IMR-90 (cell line): ENCODE measurements at regions not wholly inside any gene's neighbourhood (a gene's known extent, or its start where the extent isn't known, plus 50 kb on each side); places are given as distances from the start of the nearest gene placed in this dataset.

ENCODE experiments used
- ATAC-seq: fragments of 200-7000 bp; cut with Tn5 transposase; 2 replicates; pipeline ENCODE4 v1.9.1; 2020; ENCODE audit warnings: low read depth, mild to moderate bottlenecking, moderate library complexity
- BruUV-seq: library from RNA; stranded (reverse); fragments of 400-500 nt; replicated peaks from 2 replicates; lab custom pipeline; 2021; lab: Mats Ljungman, UMichigan
- CTCF ChIA-PET: fragments of 300-600 bp; formaldehyde crosslinking; extraction: SDS; loops from one replicate; lab custom pipeline; 2021; ENCODE audit warnings: antibody characterized with exemption; lab: Yijun Ruan, JAX
- POLR2A ChIA-PET: fragments of 300-600 bp; sonication (Branson Sonifier 250); formaldehyde crosslinking; loops from one replicate; lab custom pipeline; 2022; ENCODE audit warnings: antibody characterized with exemption; ENCODE audit not compliant: unreplicated experiment; lab: Charles Lee
- DNase-seq: peaks from one replicate; pipeline ENCODE4 v3.0.0; 2013
- H2AFZ ChIP-seq: replicated peaks from 2 replicates; pipeline ENCODE3; 2013; ENCODE audit warnings: low read length, mild to moderate bottlenecking; ENCODE audit not compliant: poor library complexity
- H2AK5ac ChIP-seq: 2 replicates; pipeline ENCODE4 v1.6.1; 2013; ENCODE audit warnings: low read depth, low read length, inconsistent platforms
- H2AK9ac ChIP-seq: replicated peaks from 2 replicates; pipeline ENCODE3; 2013; ENCODE audit warnings: mild to moderate bottlenecking, low read depth, low read length, moderate library complexity; ENCODE audit not compliant: poor library complexity
- H2BK120ac ChIP-seq: 2 replicates; pipeline ENCODE4 v1.6.1; 2013; ENCODE audit warnings: low read depth, low read length, inconsistent platforms
- H2BK15ac ChIP-seq: 3 replicates; pipeline ENCODE4 v1.6.1; 2013; ENCODE audit warnings: low read depth, low read length, inconsistent platforms
- H2BK20ac ChIP-seq: 2 replicates; pipeline ENCODE4 v1.6.1; 2013; ENCODE audit warnings: low read depth, mild to moderate bottlenecking, inconsistent platforms, low read length, moderate library complexity
- H2BK5ac ChIP-seq: 2 replicates; pipeline ENCODE4 v1.6.1; 2013; ENCODE audit warnings: mild to moderate bottlenecking, low read depth, low read length, inconsistent platforms; ENCODE audit not compliant: poor library complexity, severe bottlenecking
- H3K14ac ChIP-seq: replicated peaks from 2 replicates; pipeline ENCODE4 v1.6.1; 2013; ENCODE audit warnings: low read depth, low read length, inconsistent platforms
- H3K18ac ChIP-seq: 2 replicates; pipeline ENCODE4 v1.6.1; 2013; ENCODE audit warnings: low read depth, low read length, control low read depth
- H3K23ac ChIP-seq: 2 replicates; pipeline ENCODE4 v1.6.1; 2013; ENCODE audit warnings: low read depth, low read length, inconsistent platforms
- H3K27ac ChIP-seq: 2 replicates; pipeline ENCODE4 v1.5.1; 2013; ENCODE audit warnings: mild to moderate bottlenecking, control low read depth, low read length; ENCODE audit not compliant: insufficient read depth
- H3K27me3 ChIP-seq: 2 replicates; pipeline ENCODE4 v1.6.1; 2013; ENCODE audit warnings: low read length; ENCODE audit not compliant: control insufficient read depth, insufficient read depth
- H3K36me3 ChIP-seq: 2 replicates; pipeline ENCODE4 v1.6.1; 2013; ENCODE audit warnings: low read length, mixed read lengths; ENCODE audit not compliant: control insufficient read depth, insufficient read depth
- H3K4ac ChIP-seq: 2 replicates; pipeline ENCODE4 v1.6.1; 2013; ENCODE audit warnings: low read depth, low read length, inconsistent platforms
- H3K4me1 ChIP-seq: 2 replicates; pipeline ENCODE4 v1.6.1; 2013; ENCODE audit warnings: low read length, mixed read lengths; ENCODE audit not compliant: control insufficient read depth, insufficient read depth
- H3K4me2 ChIP-seq: 2 replicates; pipeline ENCODE4 v1.6.1; 2013; ENCODE audit warnings: low read depth, mild to moderate bottlenecking, control low read depth, low read length, moderate library complexity
- H3K4me3 ChIP-seq: 2 replicates; pipeline ENCODE4 v1.5.1; 2013; ENCODE audit warnings: low read depth, mild to moderate bottlenecking, control low read depth, low read length, moderate library complexity; ENCODE audit not compliant: insufficient read depth
- H3K56ac ChIP-seq: 2 replicates; pipeline ENCODE4 v1.6.1; 2013; ENCODE audit warnings: low read length, inconsistent platforms; ENCODE audit not compliant: insufficient read depth; ENCODE audit errors: extremely low read depth
- H3K79me1 ChIP-seq, 2 experiments: 2 replicates each; pipeline ENCODE4 v1.6.1; 2013; ENCODE audit warnings: low read length in 2 of 2, inconsistent platforms in 1 of 2, low read depth in 1 of 2
- H3K9ac ChIP-seq: 2 replicates; pipeline ENCODE4 v1.6.1; 2013; ENCODE audit warnings: low read depth, low read length, control low read depth
- H3K9me1 ChIP-seq: 2 replicates; pipeline ENCODE4 v1.6.1; 2013; ENCODE audit warnings: low read length, inconsistent platforms; ENCODE audit not compliant: insufficient read depth
- H3K9me3 ChIP-seq: 2 replicates; pipeline ENCODE4 v1.6.1; 2013; ENCODE audit warnings: low read length; ENCODE audit not compliant: control insufficient read depth, insufficient read depth
- H4K20me1 ChIP-seq: 2 replicates; pipeline ENCODE4 v1.6.1; 2013; ENCODE audit warnings: low read length, inconsistent platforms; ENCODE audit not compliant: insufficient read depth
- H4K5ac ChIP-seq: 2 replicates; pipeline ENCODE4 v1.6.1; 2013; ENCODE audit warnings: mild to moderate bottlenecking, low read depth, low read length, control low read depth
- H4K8ac ChIP-seq, 2 experiments: 2 replicates each; pipeline ENCODE4 v1.6.1; 2013; ENCODE audit warnings: low read depth in 2 of 2, low read length in 2 of 2, control low read depth in 1 of 2, inconsistent platforms in 1 of 2
- H4K91ac ChIP-seq: 2 replicates; pipeline ENCODE4 v1.6.1; 2013; ENCODE audit warnings: low read depth, low read length, inconsistent platforms; ENCODE audit not compliant: insufficient read depth
- CHD1 ChIP-seq: IDR thresholded peaks from 2 replicates; pipeline ENCODE4 v1.6.1; 2012; ENCODE audit warnings: low read depth, low read length, improper control_type of control experiment
- CTCF ChIP-seq: conservative IDR thresholded peaks from 2 replicates; pipeline ENCODE4 v1.5.1; 2012; ENCODE audit warnings: mild to moderate bottlenecking, low read depth, low read length, improper control_type of control experiment
- ELK1 ChIP-seq: fragments of 150-350 bp; IDR thresholded peaks from 2 replicates; pipeline ENCODE4 v1.6.1; 2016; ENCODE audit warnings: low read depth, mild to moderate bottlenecking, low read length, moderate library complexity, borderline replicate concordance
- MXI1 ChIP-seq: IDR thresholded peaks from 2 replicates; pipeline ENCODE4 v1.6.1; 2012; ENCODE audit warnings: low read depth, mild to moderate bottlenecking, low read length, moderate library complexity, borderline replicate concordance
- RCOR1 ChIP-seq: IDR thresholded peaks from 2 replicates; pipeline ENCODE4 v1.6.1; 2012; ENCODE audit warnings: mild to moderate bottlenecking, low read length, improper control_type of control experiment; ENCODE audit not compliant: insufficient replicate concordance
- RFX5 ChIP-seq: IDR thresholded peaks from 2 replicates; pipeline ENCODE4 v1.8.0; 2012; ENCODE audit warnings: low read depth, mild to moderate bottlenecking, low read length, moderate library complexity
- USF2 ChIP-seq: fragments of 150-350 bp; IDR thresholded peaks from 2 replicates; pipeline ENCODE4 v1.6.1; 2017; ENCODE audit warnings: mild to moderate bottlenecking, antibody characterized with exemption, low read length, low read depth
- WGBS, 2 experiments: methylation state at CpG; one replicate each; pipeline versions ENCODE4 v1.1.5 to v1.1.7; 2013; ENCODE audit warnings: missing lambda C conversion rate in 2 of 2; ENCODE audit not compliant: insufficient read length in 1 of 2; ENCODE audit errors: extremely low coverage in 2 of 2; 5-methylcytosine and 5-hydroxymethylcytosine counted together
- dilution Hi-C: fragments of 300-500 bp; cut with HindIII; formaldehyde crosslinking; loops from one replicate; pipeline ENCODE4 v1.14.3; 2018; ENCODE audit warnings: low sequenced_read_pairs; ENCODE audit not compliant: unreplicated experiment
- in situ Hi-C: fragments of 300-500 bp; cut with MboI; formaldehyde crosslinking; loops from 3 replicates; pipeline ENCODE4 v1.14.3; 2019; ENCODE audit warnings: low sequenced_read_pairs, inconsistent platforms, mixed read lengths
- intact Hi-C: fragments of 100-400 bp; cut with micrococcal nuclease; formaldehyde crosslinking; loops from 2 replicates; pipeline ENCODE4 v1.10.0; 2022

- TF ChIP-seq RCOR1 (no peak), CHD1 (no peak), MXI1 (no peak), USF2 (no peak), ELK1 (no peak), CTCF (no peak), RFX5 (no peak)
- Histone ChIP-seq H2BK15ac (no peak overlapping the region), H4K20me1 (no peaks in the 10 kb centered on the region), H2AK9ac (no peak overlapping the region), H3K4ac (no peak overlapping the region), H3K4me2 (no peak overlapping the region), H3K9me1 (no peaks in the 10 kb centered on the region), H2AK5ac (no peak overlapping the region), H4K8ac (no peak overlapping the region), H3K18ac (no peak overlapping the region), H2BK120ac (no peak overlapping the region), H3K27ac (no peak overlapping the region), H2BK5ac (no peak overlapping the region), H3K56ac (no peak overlapping the region), H3K36me3 (no peaks in the 10 kb centered on the region), H2AFZ (no peak overlapping the region), H3K4me1 (no peaks in the 10 kb centered on the region), H3K9me3 (no peaks in the 10 kb centered on the region), H3K23ac (no peak overlapping the region), H2BK20ac (no peak overlapping the region), H3K9ac (no peak overlapping the region), H3K14ac (no peak overlapping the region), H4K5ac (no peak overlapping the region), H3K4me3 (no peak overlapping the region), H4K91ac (no peak overlapping the region), H3K27me3 (no peaks in the 10 kb centered on the region), H3K79me1 (no peaks in the 10 kb centered on the region)
- BruUV-seq = no TSS peak
- DNase-seq (no peak), ATAC-seq (no peak)
- dilution Hi-C loops (no loop called here), in situ Hi-C loops (no loop called here), intact Hi-C loops (no loop called here)
- ChIA-PET CTCF (no interaction called here), POLR2A (no interaction called here)
- 50% methylated on average over 1 of the region's 2 CpGs; no CpG with 5 or more reads in 1 of the 2 experiments for WGBS, 2 experiments
Observed at GRCh38 chr6:88376197-88376596, 210.1 kb upstream of the CNR1 start.
